GDM1 (cell line): ENCODE measurements at regions not wholly inside any gene's neighbourhood (a gene's known extent, or its start where the extent isn't known, plus 50 kb on each side); places are given as distances from the start of the nearest gene placed in this dataset.
"Not testable (repeated sequence)": the region's sequence is repeated elsewhere in the genome, so short reads cannot be mapped to it uniquely, and the experiment has no call there.

Experiments
- DNase-seq: peaks from one replicate; lab custom pipeline; 2025; lab: John Stamatoyannopoulos, UW

- DNase-seq, result no peak
Measured at GRCh38 chr2:121047383-121047782, 237.6 kb downstream of the TFCP2L1 start.

- no peak for DNase-seq
Measured at GRCh38 chr2:121049131-121049530, 235.9 kb downstream of the TFCP2L1 start.

GRCh38 chr2:121049950-121050585, 234.9 kb downstream of the TFCP2L1 start:
- DNase-seq, result no peak

GRCh38 chr2:121051311-121051710, 233.7 kb downstream of the TFCP2L1 start:
- DNase-seq, result no peak

GRCh38 chr2:121052023-121052422, 233.0 kb downstream of the TFCP2L1 start:
- no peak for DNase-seq

- DNase-seq, result no peak
Measured at GRCh38 chr2:121052521-121052920, 232.5 kb downstream of the TFCP2L1 start.

GRCh38 chr2:121055088-121055487, 229.9 kb downstream of the TFCP2L1 start:
- DNase-seq, result no peak

- DNase-seq, result no peak
Measured at GRCh38 chr2:121055501-121055900, 229.5 kb downstream of the TFCP2L1 start.

- no peak for DNase-seq
Measured at GRCh38 chr2:121058852-121059558, 226.0 kb downstream of the TFCP2L1 start.

GRCh38 chr2:121059651-121060649, 225.1 kb downstream of the TFCP2L1 start:
- DNase-seq, result no peak

GRCh38 chr2:121061633-121062032, 223.4 kb downstream of the TFCP2L1 start:
- DNase-seq, result no peak

GRCh38 chr2:121063471-121063870, 221.5 kb downstream of the TFCP2L1 start:
- no peak for DNase-seq

- DNase-seq, result no peak
Measured at GRCh38 chr2:121064186-121064585, 220.8 kb downstream of the TFCP2L1 start.

GRCh38 chr2:121065239-121065638, 219.8 kb downstream of the TFCP2L1 start:
- DNase-seq, result no peak

GRCh38 chr2:121066526-121066925, 218.5 kb downstream of the TFCP2L1 start:
- DNase-seq, result no peak

GRCh38 chr2:121068851-121069250, 216.2 kb downstream of the TFCP2L1 start:
- no peak for DNase-seq

- no peak for DNase-seq
Measured at GRCh38 chr2:121069434-121069969, 215.5 kb downstream of the TFCP2L1 start.

GRCh38 chr2:121070061-121070460, 214.9 kb downstream of the TFCP2L1 start:
- not testable (repeated sequence) for DNase-seq

- no peak for DNase-seq
Measured at GRCh38 chr2:121071034-121071504, 213.9 kb downstream of the TFCP2L1 start.

GRCh38 chr2:121072784-121073183, 212.2 kb downstream of the TFCP2L1 start:
- no peak for DNase-seq

- DNase-seq, result no peak
Measured at GRCh38 chr2:121073320-121074210, 211.4 kb downstream of the TFCP2L1 start.
